CD4-positive, alpha-beta T cell (primary cell): ENCODE measurements at regions not wholly inside any gene's neighbourhood (a gene's known extent, or its start where the extent isn't known, plus 50 kb on each side); places are given as distances from the start of the nearest gene placed in this dataset.

ENCODE experiments used
- ATAC-seq: fragments of 200-7000 bp; cut with Tn5 transposase; one replicate; pipeline ENCODE4 v1.10.0; 2022; ENCODE audit warnings: mild to moderate bottlenecking; ENCODE audit not compliant: poor library complexity
- CTCF ChIA-PET: fragments of 350-600 bp; sonication (Branson Sonifier 250); formaldehyde crosslinking; loops from one replicate; lab custom pipeline; 2021; ENCODE audit warnings: antibody characterized with exemption, inconsistent platforms; lab: Charles Lee
- POLR2A ChIA-PET: fragments of 350-600 bp; sonication (Branson Sonifier 250); formaldehyde crosslinking; loops from one replicate; lab custom pipeline; 2021; ENCODE audit warnings: antibody characterized with exemption, inconsistent platforms; lab: Charles Lee
- DNase-seq, 14 experiments: peaks; one replicate each; pipeline ENCODE4 v3.0.0-alpha.2; 2013 to 2020; ENCODE audit warnings: mixed read lengths in 2 of 14
- H3K27ac ChIP-seq, 2 donors: one replicate each; pipeline versions ENCODE4 v1.5.1 to v1.7.0; 2013; ENCODE audit warnings: low read length in 2 of 2, low read depth in 1 of 2, mild to moderate bottlenecking in 1 of 2
- H3K27me3 ChIP-seq, 2 experiments: 1 replicate in 1 of 2; 2 replicates in 1 of 2; pipeline versions ENCODE4 v1.6.1 to v1.7.0; 2013; ENCODE audit warnings: low read length in 2 of 2, control low read depth in 1 of 2, mild to moderate bottlenecking in 1 of 2, moderate library complexity in 1 of 2; ENCODE audit not compliant: insufficient read depth in 2 of 2, control insufficient read depth in 1 of 2
- H3K36me3 ChIP-seq: one replicate; pipeline ENCODE4 v1.6.1; 2013; ENCODE audit warnings: low read length, control low read depth; ENCODE audit not compliant: insufficient read depth
- H3K4me1 ChIP-seq: one replicate; pipeline ENCODE4 v1.6.1; 2013; ENCODE audit warnings: low read length, control low read depth; ENCODE audit not compliant: insufficient read depth
- H3K4me3 ChIP-seq: one replicate; pipeline ENCODE4 v1.5.1; 2013; ENCODE audit warnings: mild to moderate bottlenecking, low read length, moderate library complexity
- H3K9me3 ChIP-seq, 2 experiments: 1 replicate in 1 of 2; 2 replicates in 1 of 2; pipeline versions ENCODE4 v1.6.1 to v1.7.0; 2013; ENCODE audit warnings: low read length in 2 of 2, mild to moderate bottlenecking in 2 of 2, control low read depth in 1 of 2, moderate library complexity in 1 of 2; ENCODE audit not compliant: control insufficient read depth in 1 of 2, insufficient read depth in 1 of 2
- H3K27ac Mint-ChIP-seq: one replicate; pipeline ENCODE4 v1.8.0; 2020; ENCODE audit warnings: mixed read lengths
- H3K27me3 Mint-ChIP-seq: one replicate; pipeline ENCODE4 v1.8.0; 2021; ENCODE audit warnings: mixed read lengths
- H3K36me3 Mint-ChIP-seq: one replicate; pipeline ENCODE4 v1.8.0; 2021; ENCODE audit warnings: low read depth, mixed read lengths
- H3K4me1 Mint-ChIP-seq: one replicate; pipeline ENCODE4 v1.8.0; 2021; ENCODE audit warnings: low read depth, mixed read lengths
- H3K4me3 Mint-ChIP-seq: one replicate; pipeline ENCODE4 v1.8.0; 2020; ENCODE audit warnings: mild to moderate bottlenecking, mixed read lengths
- H3K9me3 Mint-ChIP-seq: one replicate; pipeline ENCODE4 v1.8.0; 2020; ENCODE audit warnings: mixed read lengths
- intact Hi-C, 2 experiments: fragments of 100-400 bp; cut with DNase I in 1 of 2; cut with micrococcal nuclease in 1 of 2; formaldehyde crosslinking; loops; one replicate each; pipeline versions ENCODE4 v1.15.1 to v1.9.0; 2023 to 2025; cut with DNase I, micrococcal nuclease
- TF ChIP-seq, protein P1 (sequence below): fragments of 200-600 bp; IDR thresholded peaks from one replicate; pipeline ENCODE4 v1.8.0; 2022; ENCODE audit warnings: antibody characterized with exemption, mild to moderate bottlenecking

DNA sequence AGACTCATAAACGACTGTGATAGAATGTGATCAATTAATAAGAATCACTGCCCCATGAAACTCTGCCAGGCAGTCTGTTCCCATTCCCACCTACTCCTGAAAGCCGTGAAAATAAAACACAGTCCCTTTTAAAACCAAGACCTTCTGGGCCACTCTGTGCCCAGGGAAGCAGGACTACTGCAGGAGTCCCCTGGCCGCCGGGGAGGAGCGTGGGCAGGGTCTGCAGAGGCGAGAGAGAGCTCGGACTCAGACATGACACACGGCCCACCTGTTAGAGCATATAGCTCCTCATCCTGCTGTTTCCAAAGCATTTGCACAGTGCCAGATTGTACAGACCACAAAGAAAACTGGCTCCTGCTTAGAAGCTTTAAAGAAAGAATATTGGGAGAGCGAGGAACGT is 400.5 kb downstream of the SHANK2 start:
- Histone ChIP-seq H3K4me3 (no peak overlapping the region), H3K4me1 (no peaks in the 10 kb centered on the region), H3K9me3 (peaks cover 0 to 33% of the 10 kb centered on the region in 2 experiments), H3K36me3 (no peaks in the 10 kb centered on the region), H3K27me3 (peaks cover 0 to 3% of the 10 kb centered on the region in 2 experiments), H3K27ac (no peak overlapping the region)
- Mint-ChIP-seq H3K4me3 (no peak overlapping the region), H3K36me3 (no peaks in the 10 kb centered on the region), H3K27me3 (no peaks in the 10 kb centered on the region), H3K9me3 (no peaks in the 10 kb centered on the region), H3K4me1 (no peaks in the 10 kb centered on the region), H3K27ac (no peak overlapping the region)
- DNase-seq (no peak), ATAC-seq (no peak)
- CTCF ChIA-PET, result no interaction called here
- POLR2A ChIA-PET, result no interaction called here
- intact Hi-C loops, result no loop called here
- TF ChIP-seq, protein P1, sequence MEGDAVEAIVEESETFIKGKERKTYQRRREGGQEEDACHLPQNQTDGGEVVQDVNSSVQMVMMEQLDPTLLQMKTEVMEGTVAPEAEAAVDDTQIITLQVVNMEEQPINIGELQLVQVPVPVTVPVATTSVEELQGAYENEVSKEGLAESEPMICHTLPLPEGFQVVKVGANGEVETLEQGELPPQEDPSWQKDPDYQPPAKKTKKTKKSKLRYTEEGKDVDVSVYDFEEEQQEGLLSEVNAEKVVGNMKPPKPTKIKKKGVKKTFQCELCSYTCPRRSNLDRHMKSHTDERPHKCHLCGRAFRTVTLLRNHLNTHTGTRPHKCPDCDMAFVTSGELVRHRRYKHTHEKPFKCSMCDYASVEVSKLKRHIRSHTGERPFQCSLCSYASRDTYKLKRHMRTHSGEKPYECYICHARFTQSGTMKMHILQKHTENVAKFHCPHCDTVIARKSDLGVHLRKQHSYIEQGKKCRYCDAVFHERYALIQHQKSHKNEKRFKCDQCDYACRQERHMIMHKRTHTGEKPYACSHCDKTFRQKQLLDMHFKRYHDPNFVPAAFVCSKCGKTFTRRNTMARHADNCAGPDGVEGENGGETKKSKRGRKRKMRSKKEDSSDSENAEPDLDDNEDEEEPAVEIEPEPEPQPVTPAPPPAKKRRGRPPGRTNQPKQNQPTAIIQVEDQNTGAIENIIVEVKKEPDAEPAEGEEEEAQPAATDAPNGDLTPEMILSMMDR, result no peak

DNA sequence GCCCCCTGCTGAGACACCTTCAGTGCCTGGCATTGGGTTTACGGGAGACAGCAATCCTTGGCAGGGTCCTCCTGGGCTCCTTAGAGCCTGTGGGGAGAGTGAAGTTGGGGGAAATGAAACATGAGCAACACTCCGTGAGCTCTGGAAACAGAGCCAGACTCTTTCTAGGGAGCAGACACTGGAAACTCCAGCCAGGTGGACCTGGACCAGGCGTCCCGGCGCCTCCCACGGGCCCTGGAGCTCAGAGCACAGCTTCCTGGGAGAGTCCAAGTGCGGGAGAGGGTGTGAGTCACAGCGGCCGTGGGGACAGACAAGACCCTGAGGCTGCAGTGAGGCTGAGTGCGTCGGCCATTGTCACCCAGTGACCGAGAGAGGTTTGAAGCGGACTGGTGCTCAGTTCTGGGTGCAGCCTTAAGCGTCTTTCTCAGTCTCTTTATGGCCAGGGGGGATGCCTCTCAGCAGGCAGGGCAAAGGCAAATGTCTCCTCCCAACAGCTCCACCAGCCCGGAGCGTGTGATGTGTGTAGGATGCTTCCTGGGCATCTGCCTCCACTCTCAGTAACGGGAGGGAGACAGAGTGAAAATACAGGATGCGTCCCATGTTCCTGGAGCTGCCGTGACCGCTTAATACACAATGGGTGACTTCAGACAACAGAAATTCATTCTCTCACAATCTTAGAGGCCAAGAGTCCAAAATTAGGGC is 399.2 kb downstream of the SHANK2 start:
- no peak overlapping the region for H3K4me3 Mint-ChIP-seq
- peaks cover 0 to 3% of the 10 kb centered on the region in 2 experiments for H3K27me3 ChIP-seq
- peaks cover 0 to 21% of the 10 kb centered on the region in 2 experiments for H3K9me3 ChIP-seq
- no peaks in the 10 kb centered on the region for H3K4me1 ChIP-seq
- POLR2A ChIA-PET, result no interaction called here
- H3K9me3 Mint-ChIP-seq, result no peaks in the 10 kb centered on the region
- TF ChIP-seq, protein P1, result no peak
- ATAC-seq (no peak), DNase-seq (no peak)
- H3K36me3 ChIP-seq, result no peaks in the 10 kb centered on the region
- intact Hi-C loops, result no loop called here
- H3K36me3 Mint-ChIP-seq, result no peaks in the 10 kb centered on the region
- H3K27me3 Mint-ChIP-seq, result no peaks in the 10 kb centered on the region
- H3K27ac ChIP-seq, result no peak overlapping the region
- no peak overlapping the region for H3K4me3 ChIP-seq
- CTCF ChIA-PET, result no interaction called here
- H3K27ac Mint-ChIP-seq, result no peak overlapping the region
- H3K4me1 Mint-ChIP-seq, result no peaks in the 10 kb centered on the region

DNA sequence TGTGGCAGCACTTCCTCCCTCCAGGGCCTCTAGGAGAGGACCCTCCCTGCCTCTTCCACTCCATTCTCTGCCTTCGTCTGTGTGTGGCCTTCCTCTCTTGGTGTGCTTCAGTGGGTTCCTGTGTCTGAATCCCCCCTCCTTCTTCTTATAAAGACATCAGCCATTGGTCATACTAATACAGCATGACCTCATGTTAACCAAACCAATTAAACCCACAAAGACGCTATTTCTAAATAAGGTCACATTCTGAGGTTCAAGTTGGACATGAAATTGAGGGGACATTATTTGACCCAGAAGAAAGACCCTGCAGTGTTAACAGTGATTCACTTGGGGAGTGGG is 398.6 kb downstream of the SHANK2 start:
- Mint-ChIP-seq H3K4me1 (no peaks in the 10 kb centered on the region), H3K9me3 (no peaks in the 10 kb centered on the region), H3K4me3 (no peak overlapping the region), H3K27ac (no peak overlapping the region), H3K27me3 (no peaks in the 10 kb centered on the region), H3K36me3 (no peaks in the 10 kb centered on the region)
- peaks cover 0 to 3% of the 10 kb centered on the region in 2 experiments for H3K27me3 ChIP-seq
- H3K4me3 ChIP-seq, result no peak overlapping the region
- POLR2A ChIA-PET, result no interaction called here
- intact Hi-C loops, result no loop called here
- H3K4me1 ChIP-seq, result no peaks in the 10 kb centered on the region
- CTCF ChIA-PET, result no interaction called here
- ATAC-seq, result no peak
- TF ChIP-seq, protein P1, result no peak
- no peaks in the 10 kb centered on the region for H3K36me3 ChIP-seq
- H3K9me3 ChIP-seq, result peaks cover 0 to 20% of the 10 kb centered on the region in 2 experiments
- H3K27ac ChIP-seq, result no peak overlapping the region
- DNase-seq, result no peak
